ENCODE measurements at regions not wholly inside any gene's neighbourhood (a gene's known extent, or its start where the extent isn't known, plus 50 kb on each side); places are given as distances from the start of the nearest gene placed in this dataset.

DNA sequence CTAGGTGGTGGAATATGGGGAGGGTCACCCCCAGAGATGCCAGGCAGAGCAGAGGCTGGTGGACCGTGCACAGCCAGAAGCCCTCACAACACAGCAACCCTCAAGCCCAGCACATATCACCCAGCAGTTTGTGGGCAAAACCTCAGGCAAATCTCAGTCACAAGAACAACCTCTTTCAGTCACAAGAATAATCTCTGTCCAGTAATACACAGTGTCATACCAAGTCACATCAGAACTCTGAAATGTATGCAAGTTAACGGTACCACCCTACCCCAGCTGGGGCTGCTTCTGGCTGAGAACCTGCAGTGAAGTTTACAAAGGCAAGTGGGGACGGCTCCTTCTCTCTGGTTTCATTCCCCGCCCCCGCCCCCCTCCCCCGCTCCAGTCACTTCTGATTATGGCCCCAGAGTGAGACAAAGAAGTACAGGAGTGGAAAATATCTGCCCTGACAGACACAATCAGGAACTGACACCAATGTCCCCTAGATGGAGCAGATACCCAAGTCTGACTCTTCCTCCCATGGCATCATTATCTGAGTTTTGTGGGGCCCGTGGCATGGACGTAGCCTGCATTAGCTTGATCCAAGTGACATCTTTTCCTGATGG is 480.9 kb upstream of the TMEM132C start:
- no peaks in the 10 kb centered on the region for H3K27me3 ChIP-seq (replicated peaks)
- no peak for DNase-seq
- TF ChIP-seq, protein P1, sequence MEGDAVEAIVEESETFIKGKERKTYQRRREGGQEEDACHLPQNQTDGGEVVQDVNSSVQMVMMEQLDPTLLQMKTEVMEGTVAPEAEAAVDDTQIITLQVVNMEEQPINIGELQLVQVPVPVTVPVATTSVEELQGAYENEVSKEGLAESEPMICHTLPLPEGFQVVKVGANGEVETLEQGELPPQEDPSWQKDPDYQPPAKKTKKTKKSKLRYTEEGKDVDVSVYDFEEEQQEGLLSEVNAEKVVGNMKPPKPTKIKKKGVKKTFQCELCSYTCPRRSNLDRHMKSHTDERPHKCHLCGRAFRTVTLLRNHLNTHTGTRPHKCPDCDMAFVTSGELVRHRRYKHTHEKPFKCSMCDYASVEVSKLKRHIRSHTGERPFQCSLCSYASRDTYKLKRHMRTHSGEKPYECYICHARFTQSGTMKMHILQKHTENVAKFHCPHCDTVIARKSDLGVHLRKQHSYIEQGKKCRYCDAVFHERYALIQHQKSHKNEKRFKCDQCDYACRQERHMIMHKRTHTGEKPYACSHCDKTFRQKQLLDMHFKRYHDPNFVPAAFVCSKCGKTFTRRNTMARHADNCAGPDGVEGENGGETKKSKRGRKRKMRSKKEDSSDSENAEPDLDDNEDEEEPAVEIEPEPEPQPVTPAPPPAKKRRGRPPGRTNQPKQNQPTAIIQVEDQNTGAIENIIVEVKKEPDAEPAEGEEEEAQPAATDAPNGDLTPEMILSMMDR (IDR thresholded peaks at IDR 0.05; ENCODE audit: low read depth, low read length, missing control alignments), result no peak
- H3K4me3 ChIP-seq (ENCODE audit: low read depth, low read length), result no peak overlapping the region
- no peak overlapping the region for H3K27ac ChIP-seq
- in situ Hi-C loops (cut with HindIII; ENCODE audit: low pct_ligation_motif_present, low sequenced_read_pairs), result no loop called here
- no peaks in the 10 kb centered on the region for H3K36me3 ChIP-seq (replicated peaks)

DNA sequence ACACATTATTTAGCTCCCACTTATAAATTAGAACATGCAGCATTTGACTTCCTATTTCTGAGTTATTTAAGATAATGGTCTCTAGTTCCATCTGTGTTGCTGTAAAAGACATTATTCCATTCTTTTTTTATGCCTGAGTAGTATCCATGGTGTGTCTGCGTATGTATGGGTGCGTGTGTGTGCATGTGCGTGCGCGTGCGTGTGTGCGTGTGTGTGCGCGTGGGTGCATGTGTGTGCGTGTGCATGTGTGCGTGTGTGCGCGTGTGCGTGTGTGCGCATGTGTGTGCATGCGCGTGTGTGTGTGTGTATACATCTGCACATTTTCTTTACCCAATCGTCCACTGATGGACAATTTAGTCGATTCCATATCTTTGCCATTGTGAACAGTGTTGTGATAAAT is 479.4 kb upstream of the TMEM132C start:
- TF ChIP-seq, protein P1 (IDR thresholded peaks at IDR 0.05; ENCODE audit: low read depth, low read length, missing control alignments), result no peak
- DNase-seq, result no peak
- Histone ChIP-seq H3K27me3 (replicated peaks) (no peaks in the 10 kb centered on the region), H3K27ac (no peak overlapping the region), H3K36me3 (replicated peaks) (no peaks in the 10 kb centered on the region), H3K4me3 (ENCODE audit: low read depth, low read length) (no peak overlapping the region)
- in situ Hi-C loops (cut with HindIII; ENCODE audit: low pct_ligation_motif_present, low sequenced_read_pairs), result no loop called here

DNA sequence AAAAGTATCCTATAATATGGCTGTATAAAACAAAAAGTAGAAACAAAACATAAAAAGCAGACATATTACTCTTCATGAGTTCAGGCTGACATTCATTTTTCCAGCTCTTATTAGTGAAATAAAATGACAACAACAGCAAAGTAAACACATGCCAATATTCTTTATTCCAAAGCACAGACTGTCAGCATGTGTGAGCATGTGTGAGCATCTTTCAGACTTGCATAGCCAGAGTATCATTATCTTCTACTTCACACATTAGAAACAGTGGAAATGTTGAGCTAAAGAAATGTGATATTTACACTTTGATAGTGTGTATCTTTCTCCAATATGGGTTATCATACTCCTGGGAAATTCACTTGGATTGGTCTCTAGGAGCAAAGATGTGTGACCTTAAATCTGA is 476.6 kb upstream of the TMEM132C start:
- Histone ChIP-seq H3K27ac (no peak overlapping the region), H3K36me3 (replicated peaks) (no peaks in the 10 kb centered on the region), H3K4me3 (ENCODE audit: low read depth, low read length) (no peak overlapping the region), H3K27me3 (replicated peaks) (no peaks in the 10 kb centered on the region)
- in situ Hi-C loops (cut with HindIII; ENCODE audit: low pct_ligation_motif_present, low sequenced_read_pairs), result no loop called here
- no peak for DNase-seq
- TF ChIP-seq, protein P1 (IDR thresholded peaks at IDR 0.05; ENCODE audit: low read depth, low read length, missing control alignments), result no peak

DNA sequence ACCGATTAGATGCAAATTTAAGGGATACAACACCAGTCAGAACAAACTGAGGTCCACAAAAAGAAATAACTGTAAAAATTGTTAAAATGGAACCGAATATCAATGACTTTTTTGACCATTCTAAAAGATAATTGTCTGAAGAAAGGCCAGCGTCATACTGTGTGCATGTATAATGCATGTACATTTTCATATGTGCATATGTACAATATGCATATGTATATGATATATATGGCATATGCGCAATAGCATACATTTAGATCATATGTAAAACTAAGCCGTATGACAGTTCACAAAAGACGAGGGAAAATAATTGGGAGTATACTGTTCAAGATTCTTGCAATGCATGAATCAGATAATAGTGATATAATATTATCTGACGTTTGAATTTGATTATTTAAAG is 475.8 kb upstream of the TMEM132C start:
- Histone ChIP-seq H3K27me3 (replicated peaks) (no peaks in the 10 kb centered on the region), H3K4me3 (ENCODE audit: low read depth, low read length) (no peak overlapping the region), H3K27ac (no peak overlapping the region), H3K36me3 (replicated peaks) (no peaks in the 10 kb centered on the region)
- in situ Hi-C loops (cut with HindIII; ENCODE audit: low pct_ligation_motif_present, low sequenced_read_pairs), result no loop called here
- TF ChIP-seq, protein P1 (IDR thresholded peaks at IDR 0.05; ENCODE audit: low read depth, low read length, missing control alignments), result no peak
- no peak for DNase-seq

DNA sequence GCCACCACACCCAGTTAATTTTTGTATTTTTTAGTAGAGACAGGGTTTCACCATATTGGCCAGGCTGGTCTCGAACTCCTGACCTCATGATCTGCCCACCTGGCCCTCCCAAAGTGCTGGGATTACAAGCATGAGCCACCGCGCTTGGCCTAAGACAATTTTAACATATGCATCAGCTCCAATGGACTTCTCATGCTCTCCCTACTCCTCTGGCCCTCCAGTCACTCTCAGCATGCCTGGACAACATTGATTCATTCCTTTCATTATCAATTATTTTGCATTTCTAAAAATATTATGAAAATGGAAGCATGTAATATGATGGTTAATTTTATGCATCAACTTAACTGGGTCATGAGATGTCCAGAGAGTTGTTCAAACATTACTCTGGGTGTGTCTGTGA is 469.1 kb upstream of the TMEM132C start:
- Histone ChIP-seq H3K4me3 (ENCODE audit: low read depth, low read length) (no peak overlapping the region), H3K27me3 (replicated peaks) (no peaks in the 10 kb centered on the region), H3K36me3 (replicated peaks) (no peaks in the 10 kb centered on the region), H3K27ac (no peak overlapping the region)
- no peak for DNase-seq
- in situ Hi-C loops (cut with HindIII; ENCODE audit: low pct_ligation_motif_present, low sequenced_read_pairs), result no loop called here
- TF ChIP-seq, protein P1 (IDR thresholded peaks at IDR 0.05; ENCODE audit: low read depth, low read length, missing control alignments), result no peak

DNA sequence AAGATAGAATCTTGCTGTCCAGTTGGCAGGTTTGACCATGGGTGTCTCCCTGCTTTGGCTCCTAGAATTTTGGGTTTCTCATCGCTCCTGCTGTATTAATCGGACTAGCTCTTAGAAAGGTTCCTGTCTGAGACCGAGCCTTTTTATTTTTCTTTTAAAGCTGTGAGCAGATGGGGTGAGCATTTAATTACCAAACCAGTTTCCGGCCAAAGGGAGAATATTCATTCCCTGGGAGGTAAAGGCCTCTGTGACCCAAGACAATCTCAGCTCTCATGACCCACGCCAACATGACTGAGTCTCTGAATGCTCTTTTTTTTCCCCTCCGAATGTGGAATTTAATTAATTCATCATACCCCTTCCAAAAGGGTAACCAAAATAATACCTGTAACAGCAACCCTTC is 464.7 kb upstream of the TMEM132C start:
- in situ Hi-C loops (cut with HindIII; ENCODE audit: low pct_ligation_motif_present, low sequenced_read_pairs), result no loop called here
- Histone ChIP-seq H3K36me3 (replicated peaks) (no peaks in the 10 kb centered on the region), H3K27me3 (replicated peaks) (no peaks in the 10 kb centered on the region), H3K27ac (no peak overlapping the region), H3K4me3 (ENCODE audit: low read depth, low read length) (no peak overlapping the region)
- TF ChIP-seq, protein P1 (IDR thresholded peaks at IDR 0.05; ENCODE audit: low read depth, low read length, missing control alignments), result no peak
- DNase-seq, result no peak
